Esophagus squamous epithelium (tissue), 4 donors: ENCODE measurements at regions not wholly inside any gene's neighbourhood (a gene's known extent, or its start where the extent isn't known, plus 50 kb on each side); places are given as distances from the start of the nearest gene placed in this dataset.

Source experiments
- POLR2A ChIP-seq, 4 donors: fragments of 450-650 bp; IDR thresholded peaks; one replicate each; pipeline ENCODE4 v1.6.1; 2017; ENCODE audit warnings: antibody characterized with exemption in 4 of 4, mild to moderate bottlenecking in 4 of 4, moderate library complexity in 3 of 4
- TF ChIP-seq, protein P1 (sequence below), 6 experiments: fragments of 450-650 bp in 4 of 6; fragments of 200-600 bp in 2 of 6; sonication (generic) in 2 of 6; IDR thresholded peaks; one replicate each; pipeline ENCODE4 v1.5.1; 2016 to 2019; ENCODE audit warnings: antibody characterized with exemption in 6 of 6, mild to moderate bottlenecking in 4 of 6, moderate library complexity in 4 of 6

DNA sequence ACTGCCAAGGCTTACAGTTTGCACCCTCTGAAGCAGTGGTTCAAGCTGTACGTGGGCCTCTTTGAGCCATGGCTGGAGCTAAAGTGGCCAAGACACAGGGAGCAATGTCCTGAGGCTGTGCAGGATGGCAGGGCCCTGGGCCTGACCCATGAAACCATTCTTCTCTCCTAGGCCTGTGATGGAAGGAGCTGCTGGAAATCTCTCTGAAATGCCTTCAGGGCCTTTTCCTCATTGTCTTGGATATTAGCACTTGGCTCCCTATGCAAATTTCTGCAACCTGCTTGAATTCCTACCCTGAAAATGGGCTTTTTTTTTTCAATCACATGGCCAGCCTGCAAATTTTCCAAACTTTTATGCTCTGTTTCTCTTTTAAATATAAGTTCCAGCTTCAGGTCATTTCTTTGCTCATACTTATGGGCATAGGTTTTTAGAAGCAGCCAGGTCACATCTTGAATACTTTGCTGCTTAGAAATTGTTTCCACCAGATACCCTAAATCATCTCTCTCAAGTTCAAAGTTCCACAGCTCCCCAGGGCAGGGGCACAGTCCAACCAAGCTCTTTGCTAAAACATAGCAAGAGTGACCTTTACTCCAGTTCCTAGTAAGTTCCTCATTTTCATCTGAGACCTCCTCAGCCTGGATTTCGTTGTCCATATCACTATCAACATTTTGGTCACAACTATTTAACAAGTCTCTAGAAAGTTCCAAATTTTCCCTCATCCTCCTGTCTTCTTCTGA is 138.3 kb downstream of the OSTF1 start:
- no peak for TF ChIP-seq POLR2A (IDR thresholded peaks at IDR 0.05)
- TF ChIP-seq, protein P1, sequence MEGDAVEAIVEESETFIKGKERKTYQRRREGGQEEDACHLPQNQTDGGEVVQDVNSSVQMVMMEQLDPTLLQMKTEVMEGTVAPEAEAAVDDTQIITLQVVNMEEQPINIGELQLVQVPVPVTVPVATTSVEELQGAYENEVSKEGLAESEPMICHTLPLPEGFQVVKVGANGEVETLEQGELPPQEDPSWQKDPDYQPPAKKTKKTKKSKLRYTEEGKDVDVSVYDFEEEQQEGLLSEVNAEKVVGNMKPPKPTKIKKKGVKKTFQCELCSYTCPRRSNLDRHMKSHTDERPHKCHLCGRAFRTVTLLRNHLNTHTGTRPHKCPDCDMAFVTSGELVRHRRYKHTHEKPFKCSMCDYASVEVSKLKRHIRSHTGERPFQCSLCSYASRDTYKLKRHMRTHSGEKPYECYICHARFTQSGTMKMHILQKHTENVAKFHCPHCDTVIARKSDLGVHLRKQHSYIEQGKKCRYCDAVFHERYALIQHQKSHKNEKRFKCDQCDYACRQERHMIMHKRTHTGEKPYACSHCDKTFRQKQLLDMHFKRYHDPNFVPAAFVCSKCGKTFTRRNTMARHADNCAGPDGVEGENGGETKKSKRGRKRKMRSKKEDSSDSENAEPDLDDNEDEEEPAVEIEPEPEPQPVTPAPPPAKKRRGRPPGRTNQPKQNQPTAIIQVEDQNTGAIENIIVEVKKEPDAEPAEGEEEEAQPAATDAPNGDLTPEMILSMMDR (IDR thresholded peaks at IDR 0.05): no peak
